Heart left ventricle (tissue), 16 donors: ENCODE measurements at regions not wholly inside any gene's neighbourhood (a gene's known extent, or its start where the extent isn't known, plus 50 kb on each side); places are given as distances from the start of the nearest gene placed in this dataset.

Source experiments
- ATAC-seq, 4 donors: fragments of 200-7000 bp; cut with Tn5 transposase; one replicate each; pipeline ENCODE4 v1.9.1; 2020 to 2022; ENCODE audit warnings: moderate library complexity in 4 of 4, mild to moderate bottlenecking in 3 of 4, moderate number of reproducible peaks in 1 of 4
- DNase-seq, 5 donors: peaks; one replicate each; pipeline ENCODE4 v3.0.0-alpha.2; 2020
- H3K27ac ChIP-seq, 12 donors: fragments of 200-600 bp; sonication (generic) in 4 of 12; one replicate each; pipeline versions ENCODE4 v1.5.0 to v1.8.0; 2016 to 2022; ENCODE audit warnings: mild to moderate bottlenecking in 2 of 12
- H3K27me3 ChIP-seq, 9 donors: fragments of 200-600 bp; sonication (generic) in 2 of 9; one replicate each; pipeline versions ENCODE4 v1.5.1 to v1.8.0; 2016 to 2022; ENCODE audit warnings: mild to moderate bottlenecking in 3 of 9
- H3K36me3 ChIP-seq, 9 donors: fragments of 200-600 bp; sonication (generic) in 2 of 9; one replicate each; pipeline versions ENCODE4 v1.5.0 to v1.8.0; 2018 to 2022; ENCODE audit warnings: mild to moderate bottlenecking in 2 of 9
- H3K4me1 ChIP-seq, 12 donors: fragments of 200-600 bp; sonication (generic) in 4 of 12; one replicate each; pipeline versions ENCODE4 v1.5.0 to v1.8.0; 2016 to 2022; ENCODE audit warnings: mild to moderate bottlenecking in 3 of 12
- H3K4me3 ChIP-seq, 12 donors: fragments of 200-600 bp; sonication (generic) in 4 of 12; one replicate each; pipeline versions ENCODE4 v1.5.0 to v1.8.0; 2017 to 2022; ENCODE audit warnings: mild to moderate bottlenecking in 9 of 12, moderate library complexity in 4 of 12
- H3K9me3 ChIP-seq, 12 donors: fragments of 200-600 bp; sonication (generic) in 4 of 12; one replicate each; pipeline versions ENCODE4 v1.5.0 to v1.8.0; 2016 to 2022; ENCODE audit warnings: mild to moderate bottlenecking in 1 of 12
- POLR2A ChIP-seq, 2 donors: fragments of 450-650 bp; IDR thresholded peaks; one replicate each; pipeline ENCODE4 v1.6.1; 2017; ENCODE audit warnings: antibody characterized with exemption in 2 of 2, mild to moderate bottlenecking in 2 of 2, moderate library complexity in 2 of 2
- WGBS, 4 donors: extraction: QIAGEN DNeasy Blood & Tissue Kit in 2 of 4; methylation state at CpG; one replicate each; pipeline versions ENCODE4 v1.1.5 to v1.1.7; 2013 to 2018; 5-methylcytosine and 5-hydroxymethylcytosine counted together
- intact Hi-C, 10 donors: fragments of 100-400 bp; cut with DNase I; formaldehyde crosslinking; loops; one replicate each; pipeline versions ENCODE4 v1.11.1 to v1.14.2; 2022
- TF ChIP-seq, protein P1 (sequence below), 12 donors: fragments of 200-600 bp; sonication (generic) in 4 of 12; IDR thresholded peaks; one replicate each; pipeline versions ENCODE4 v1.5.0 to v1.8.0; 2018 to 2022; ENCODE audit warnings: antibody characterized with exemption in 12 of 12, mild to moderate bottlenecking in 5 of 12
- donor health status: ischemic (EF 13 %, LVEDD 7.1; RV severe dilation, severe dysfunction).
- donor health status: healthy with polysubstance abuse.
- donor health status: DM: no; HTN: yes; CAD: no.
- donor health status: DM: no; HTN: no; CAD: no.
- donor health status: ischemic (EF 25% LVEDD 6.9; RV normal size, moderate dysfunction).
- donor health status: ischemic (EF 25% LVEDD 5.7; RV mildly dilated, moderate dysfunction).
- donor health status: healthy.
- donor health status: DM: yes; HTN: yes; CAD: no.
- donor health status: ischemic (EF 35%, LVEDD 5.7; RV mildly dilated, moderate dysfunction).
- donor health status: nonischemic (EF 11% LVEDD 7.7; RV severe dilation, severe dysfunction).
- donor health status: DM: yes; HTN: yes; CAD: no.
- donor health status: PGD.
- donor health status: ischemic (EF 29% LVEDD 5.4; RV normal size, mild dysfunction).
- donor health status: nonischemic (EF 23%, LVEDD 6.1; RV moderate dilation, normal function).

DNA sequence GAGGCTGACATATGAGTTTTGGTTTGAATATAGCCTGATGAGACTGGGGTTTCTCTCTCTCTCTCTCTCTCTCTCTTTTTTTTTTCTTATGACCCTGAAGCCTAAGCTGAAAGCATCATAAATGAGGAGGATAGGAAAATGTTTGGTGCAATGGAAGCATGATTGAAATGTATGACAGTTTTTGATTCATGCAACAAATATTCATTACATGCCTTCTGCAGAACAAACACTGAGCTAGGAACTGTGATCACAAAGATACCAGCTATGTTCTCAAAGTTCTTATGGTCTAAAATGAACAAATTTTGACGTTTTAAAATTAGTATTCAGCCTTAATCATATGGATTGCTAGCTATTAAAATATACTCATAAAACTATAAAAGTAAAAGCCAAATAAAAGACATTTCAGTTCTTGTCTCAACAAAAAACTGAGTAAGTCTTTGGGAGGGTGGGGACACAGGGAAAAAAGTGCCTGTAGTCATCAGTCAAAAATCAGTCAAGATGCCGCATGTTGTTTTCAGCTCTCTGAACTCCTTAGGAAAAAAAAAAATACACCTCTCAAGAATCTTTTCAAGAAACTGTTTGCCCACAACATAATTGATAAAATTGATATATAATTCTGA lies 57.2 kb downstream of the NKX6-1 start:
- Histone ChIP-seq H3K4me3 (no peak overlapping the region), H3K27me3 (peaks cover 0 to 26% (median 2%) of the 10 kb centered on the region in 9 donors), H3K27ac (no peak overlapping the region), H3K9me3 (no peaks in the 10 kb centered on the region), H3K4me1 (no peaks in the 10 kb centered on the region), H3K36me3 (no peaks in the 10 kb centered on the region)
- intact Hi-C loops, result no loop called here
- ATAC-seq (no peak), DNase-seq (no peak)
- WGBS, 4 donors, result 52 to 74% (median 68%) methylated on average over 2 of the region's 2 CpGs
- TF ChIP-seq, protein P1, sequence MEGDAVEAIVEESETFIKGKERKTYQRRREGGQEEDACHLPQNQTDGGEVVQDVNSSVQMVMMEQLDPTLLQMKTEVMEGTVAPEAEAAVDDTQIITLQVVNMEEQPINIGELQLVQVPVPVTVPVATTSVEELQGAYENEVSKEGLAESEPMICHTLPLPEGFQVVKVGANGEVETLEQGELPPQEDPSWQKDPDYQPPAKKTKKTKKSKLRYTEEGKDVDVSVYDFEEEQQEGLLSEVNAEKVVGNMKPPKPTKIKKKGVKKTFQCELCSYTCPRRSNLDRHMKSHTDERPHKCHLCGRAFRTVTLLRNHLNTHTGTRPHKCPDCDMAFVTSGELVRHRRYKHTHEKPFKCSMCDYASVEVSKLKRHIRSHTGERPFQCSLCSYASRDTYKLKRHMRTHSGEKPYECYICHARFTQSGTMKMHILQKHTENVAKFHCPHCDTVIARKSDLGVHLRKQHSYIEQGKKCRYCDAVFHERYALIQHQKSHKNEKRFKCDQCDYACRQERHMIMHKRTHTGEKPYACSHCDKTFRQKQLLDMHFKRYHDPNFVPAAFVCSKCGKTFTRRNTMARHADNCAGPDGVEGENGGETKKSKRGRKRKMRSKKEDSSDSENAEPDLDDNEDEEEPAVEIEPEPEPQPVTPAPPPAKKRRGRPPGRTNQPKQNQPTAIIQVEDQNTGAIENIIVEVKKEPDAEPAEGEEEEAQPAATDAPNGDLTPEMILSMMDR (IDR thresholded peaks at IDR 0.05), result no peak
- TF ChIP-seq POLR2A (IDR thresholded peaks at IDR 0.05), result no peak

- intact Hi-C loops, result no loop called here
- Histone ChIP-seq H3K9me3 (no peaks in the 10 kb centered on the region), H3K36me3 (no peaks in the 10 kb centered on the region), H3K4me1 (no peaks in the 10 kb centered on the region), H3K27me3 (peaks cover 0 to 25% (median 2%) of the 10 kb centered on the region in 9 donors), H3K27ac (no peak overlapping the region), H3K4me3 (no peak overlapping the region)
- DNase-seq, result no peak
- no peak for ATAC-seq
- WGBS, 4 donors, result 77 to 84% (median 78%) methylated on average over 3 of the region's 3 CpGs
- TF ChIP-seq, protein P1 (IDR thresholded peaks at IDR 0.05), result no peak
- TF ChIP-seq POLR2A (IDR thresholded peaks at IDR 0.05), result no peak
These were observed 59.1 kb downstream of the NKX6-1 start for GRCh38 chr4:84439996-84440395.

- TF ChIP-seq, protein P1 (IDR thresholded peaks at IDR 0.05), result no peak
- no peak for TF ChIP-seq POLR2A (IDR thresholded peaks at IDR 0.05)
- intact Hi-C loops, result no loop called here
- ATAC-seq (no peak), DNase-seq (no peak)
- Histone ChIP-seq H3K27ac (no peak overlapping the region), H3K27me3 (peaks cover 0 to 21% (median 0%) of the 10 kb centered on the region in 9 donors), H3K4me3 (no peak overlapping the region), H3K9me3 (no peaks in the 10 kb centered on the region), H3K4me1 (no peaks in the 10 kb centered on the region), H3K36me3 (no peaks in the 10 kb centered on the region)
- 43 to 62% (median 55%) methylated on average over 2 of the region's 2 CpGs for WGBS, 4 donors
These were observed 62.3 kb downstream of the NKX6-1 start for GRCh38 chr4:84436812-84437211.

DNA sequence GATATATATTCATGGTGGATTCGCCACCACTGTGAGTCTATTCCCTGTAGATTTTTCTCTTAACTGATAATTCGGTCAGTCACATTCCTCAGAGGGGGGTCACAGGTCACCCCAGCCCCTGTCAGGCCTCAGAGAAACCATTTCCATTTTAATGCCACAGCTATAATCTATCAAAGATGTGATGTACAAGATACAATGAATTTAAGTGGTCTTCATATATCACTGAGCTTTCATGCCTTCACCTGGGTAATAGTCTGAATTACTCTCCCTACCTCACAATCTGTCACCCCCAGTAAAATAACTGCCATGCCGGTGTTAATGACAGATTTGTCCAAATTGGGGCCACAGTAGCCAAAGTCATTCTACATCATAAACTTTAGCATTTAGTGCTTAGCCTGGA lies 64.7 kb downstream of the NKX6-1 start:
- Histone ChIP-seq H3K27ac (no peak overlapping the region), H3K36me3 (no peaks in the 10 kb centered on the region), H3K27me3 (peaks cover 0 to 8% (median 0%) of the 10 kb centered on the region in 9 donors), H3K4me1 (no peaks in the 10 kb centered on the region), H3K4me3 (no peak overlapping the region), H3K9me3 (no peaks in the 10 kb centered on the region)
- intact Hi-C loops, result no loop called here
- 72 to 77% (median 73%) methylated on average over 3 of the region's 3 CpGs for WGBS, 4 donors
- DNase-seq (no peak), ATAC-seq (no peak)
- TF ChIP-seq POLR2A (IDR thresholded peaks at IDR 0.05), result no peak
- TF ChIP-seq, protein P1 (IDR thresholded peaks at IDR 0.05), result no peak
